ENCODE measurements at regions not wholly inside any gene's neighbourhood (a gene's known extent, or its start where the extent isn't known, plus 50 kb on each side); places are given as distances from the start of the nearest gene placed in this dataset.

GRCh38 chr4:89357787-89358186 is 50.2 kb upstream of the GPRIN3 start:
- Histone ChIP-seq H3K79me2 (ENCODE audit: control insufficient read depth, insufficient read depth, low read length) (no peaks in the 10 kb centered on the region), H3K4me3 (ENCODE audit: control insufficient read depth in 2 of 3, extremely low read depth in 1 of 3, insufficient read depth in 2 of 3, low read depth in 1 of 3, low read length in 3 of 3) (no peak overlapping the region), H3K9me1 (ENCODE audit: control insufficient read depth, extremely low read depth, insufficient read depth, low read length) (no peaks in the 10 kb centered on the region), H3K9ac (ENCODE audit: control insufficient read depth, extremely low read depth, insufficient read depth, low read length) (no peak overlapping the region), H3K27ac (ENCODE audit: control insufficient read depth, insufficient read depth, low read length) (no peak overlapping the region), H3K36me3 (ENCODE audit: control insufficient read depth in 2 of 2, extremely low read depth in 1 of 2, insufficient read depth in 2 of 2, low read length in 2 of 2) (no peaks in the 10 kb centered on the region), H3K4me1 (ENCODE audit: control insufficient read depth, extremely low read depth, insufficient read depth, low read length) (no peaks in the 10 kb centered on the region), H4K20me1 (ENCODE audit: control insufficient read depth, extremely low read depth, insufficient read depth, low read length) (no peaks in the 10 kb centered on the region), H3K27me3 (ENCODE audit: control insufficient read depth, extremely low read depth, insufficient read depth, low read length) (no peaks in the 10 kb centered on the region), H2AFZ (ENCODE audit: control insufficient read depth, low read length) (no peak overlapping the region), H3K4me2 (ENCODE audit: control insufficient read depth, extremely low read depth, insufficient read depth, low read depth, low read length) (no peak overlapping the region), H3K9me3 (ENCODE audit: control insufficient read depth, low read depth, low read length) (no peaks in the 10 kb centered on the region)
- dilution Hi-C loops (cut with MboI; ENCODE audit: extremely low pct_ligation_motif_present, low sequenced_read_pairs): no loop called here
- FAIRE-seq (no peak), DNase-seq (ENCODE audit: low read depth, low spot score) (no peak)
- no peak for TF ChIP-seq EZH2 (IDR thresholded peaks at IDR 0.05; ENCODE audit: low read length)
- TF ChIP-seq, protein P1, sequence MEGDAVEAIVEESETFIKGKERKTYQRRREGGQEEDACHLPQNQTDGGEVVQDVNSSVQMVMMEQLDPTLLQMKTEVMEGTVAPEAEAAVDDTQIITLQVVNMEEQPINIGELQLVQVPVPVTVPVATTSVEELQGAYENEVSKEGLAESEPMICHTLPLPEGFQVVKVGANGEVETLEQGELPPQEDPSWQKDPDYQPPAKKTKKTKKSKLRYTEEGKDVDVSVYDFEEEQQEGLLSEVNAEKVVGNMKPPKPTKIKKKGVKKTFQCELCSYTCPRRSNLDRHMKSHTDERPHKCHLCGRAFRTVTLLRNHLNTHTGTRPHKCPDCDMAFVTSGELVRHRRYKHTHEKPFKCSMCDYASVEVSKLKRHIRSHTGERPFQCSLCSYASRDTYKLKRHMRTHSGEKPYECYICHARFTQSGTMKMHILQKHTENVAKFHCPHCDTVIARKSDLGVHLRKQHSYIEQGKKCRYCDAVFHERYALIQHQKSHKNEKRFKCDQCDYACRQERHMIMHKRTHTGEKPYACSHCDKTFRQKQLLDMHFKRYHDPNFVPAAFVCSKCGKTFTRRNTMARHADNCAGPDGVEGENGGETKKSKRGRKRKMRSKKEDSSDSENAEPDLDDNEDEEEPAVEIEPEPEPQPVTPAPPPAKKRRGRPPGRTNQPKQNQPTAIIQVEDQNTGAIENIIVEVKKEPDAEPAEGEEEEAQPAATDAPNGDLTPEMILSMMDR (optimal IDR thresholded peaks at IDR 0.05 in 1 of 3, IDR thresholded peaks at IDR 0.05 in 1 of 3, conservative IDR thresholded peaks at IDR 0.05 in 1 of 3; ENCODE audit: extremely low read depth in 1 of 3, insufficient read depth in 2 of 3, low read length in 3 of 3): no peak

All from keratinocyte (primary cell).